SK-N-SH treated with all-trans-retinoic acid at 6 μM for 48 hours (cell line): ENCODE measurements at regions not wholly inside any gene's neighbourhood (a gene's known extent, or its start where the extent isn't known, plus 50 kb on each side); places are given as distances from the start of the nearest gene placed in this dataset.

ENCODE experiments used
- CREB5 ChIP-seq: fragments of 250-450 bp; sonication (Bioruptor Pico); IDR thresholded peaks from 2 replicates; pipeline ENCODE4 v1.5.1; 2020; ENCODE audit warnings: low read depth, mild to moderate bottlenecking, moderate library complexity
- CSDC2 ChIP-seq: fragments of 250-450 bp; sonication (Bioruptor Pico); IDR thresholded peaks from 2 replicates; pipeline ENCODE4 v1.5.0; 2020; ENCODE audit warnings: mild to moderate bottlenecking, moderate library complexity
- OSR1 ChIP-seq: fragments of 250-450 bp; sonication (Bioruptor Pico); IDR thresholded peaks from 2 replicates; pipeline ENCODE4 v1.8.0; 2022; ENCODE audit warnings: moderate library complexity, mild to moderate bottlenecking, inconsistent platforms
- PATZ1 ChIP-seq: fragments of 250-450 bp; sonication (Bioruptor Pico); IDR thresholded peaks from 2 replicates; pipeline ENCODE4 v1.8.0; 2020; ENCODE audit warnings: mild to moderate bottlenecking, moderate library complexity, borderline replicate concordance
- RARB ChIP-seq: fragments of 250-450 bp; sonication (Bioruptor Pico); IDR thresholded peaks from 2 replicates; pipeline ENCODE4 v1.8.0; 2021; ENCODE audit warnings: mild to moderate bottlenecking, moderate library complexity
- ZC3H10 ChIP-seq: fragments of 250-450 bp; sonication (Bioruptor Pico); IDR thresholded peaks from 2 replicates; pipeline ENCODE4 v1.5.1; 2021; ENCODE audit warnings: mild to moderate bottlenecking, moderate library complexity
- ZFP3 ChIP-seq: fragments of 250-450 bp; sonication (Bioruptor Pico); IDR thresholded peaks from 2 replicates; pipeline ENCODE4 v1.5.0; 2020; ENCODE audit warnings: mild to moderate bottlenecking, moderate library complexity
- ZNF565 ChIP-seq: fragments of 450-650 bp; formaldehyde crosslinking; conservative IDR thresholded peaks from 2 replicates; pipeline ENCODE4 v1.5.0; 2020; ENCODE audit warnings: low read depth, mild to moderate bottlenecking, moderate library complexity
- ZNF70 ChIP-seq: fragments of 450-650 bp; formaldehyde crosslinking; IDR thresholded peaks from 2 replicates; pipeline ENCODE4 v1.5.0; 2020; ENCODE audit warnings: mild to moderate bottlenecking, moderate library complexity

- TF ChIP-seq ZNF70 = no peak
- no peak for TF ChIP-seq ZC3H10 (CRISPR knock-in tag)
- TF ChIP-seq CREB5 (CRISPR knock-in tag) = no peak
- TF ChIP-seq ZFP3 (CRISPR knock-in tag) = no peak
- no peak for TF ChIP-seq PATZ1 (CRISPR knock-in tag)
- TF ChIP-seq RARB = no peak
- no peak for TF ChIP-seq CSDC2 (CRISPR knock-in tag)
- no peak for TF ChIP-seq ZNF565 (CRISPR knock-in tag)
- TF ChIP-seq OSR1 (CRISPR knock-in tag) = no peak
Observed at GRCh38 chr18:45221363-45221762, 393.9 kb upstream of the SLC14A2 start.
